DND-41 (cell line): ENCODE measurements at regions not wholly inside any gene's neighbourhood (a gene's known extent, or its start where the extent isn't known, plus 50 kb on each side); places are given as distances from the start of the nearest gene placed in this dataset.
"Not testable (repeated sequence)": the region's sequence is repeated elsewhere in the genome, so short reads cannot be mapped to it uniquely, and the experiment has no call there.

Experiments
- ATAC-seq: fragments of 200-7000 bp; cut with Tn5 transposase; 3 replicates; pipeline ENCODE4 v1.9.1; 2021; ENCODE audit warnings: low read depth; ENCODE audit not compliant: insufficient read depth
- DNase-seq: peaks from one replicate; pipeline ENCODE4 v3.0.0-alpha.2; 2020
- H2AFZ ChIP-seq: 2 replicates; pipeline ENCODE4 v1.6.0; 2012; ENCODE audit warnings: low read depth, low read length
- H3K27ac ChIP-seq: 2 replicates; pipeline ENCODE4 v1.5.1; 2012; ENCODE audit warnings: low read length, inconsistent platforms
- H3K27me3 ChIP-seq: fragments of 200-600 bp; sonication (generic); 2 replicates; pipeline ENCODE4 v1.6.0; 2012; ENCODE audit warnings: low read length, mild to moderate bottlenecking, inconsistent platforms; ENCODE audit not compliant: insufficient read depth, poor library complexity
- H3K36me3 ChIP-seq: 2 replicates; pipeline ENCODE4 v1.5.1; 2012; ENCODE audit warnings: low read length, inconsistent platforms; ENCODE audit not compliant: insufficient read depth
- H3K4me1 ChIP-seq: 2 replicates; pipeline ENCODE4 v1.5.1; 2012; ENCODE audit warnings: mild to moderate bottlenecking, low read length; ENCODE audit not compliant: insufficient read depth
- H3K4me2 ChIP-seq: 2 replicates; pipeline ENCODE4 v1.6.0; 2012; ENCODE audit warnings: mild to moderate bottlenecking, moderate library complexity, low read length, inconsistent platforms; ENCODE audit not compliant: insufficient read depth
- H3K4me3 ChIP-seq, 2 experiments: fragments of 200-600 bp in 1 of 2; shearing (Covaris generic) in 1 of 2; 2 replicates each; pipeline ENCODE4 v1.5.1; 2012 to 2016; ENCODE audit warnings: inconsistent platforms in 2 of 2, low read length in 2 of 2, mild to moderate bottlenecking in 2 of 2, low read depth in 1 of 2, moderate library complexity in 1 of 2
- H3K79me2 ChIP-seq: 2 replicates; pipeline ENCODE4 v1.6.0; 2012; ENCODE audit warnings: low read length, inconsistent platforms; ENCODE audit not compliant: insufficient read depth
- H3K9ac ChIP-seq: 2 replicates; pipeline ENCODE4 v1.6.0; 2012; ENCODE audit warnings: low read depth, mild to moderate bottlenecking, inconsistent platforms, low read length, moderate library complexity
- H3K9me3 ChIP-seq: 2 replicates; pipeline ENCODE4 v1.5.1; 2012; ENCODE audit warnings: low read length, moderate library complexity, mild to moderate bottlenecking, inconsistent platforms; ENCODE audit not compliant: insufficient read depth, severe bottlenecking
- H4K20me1 ChIP-seq: 2 replicates; pipeline ENCODE4 v1.6.0; 2012; ENCODE audit warnings: low read length; ENCODE audit not compliant: insufficient read depth
- EZH2 ChIP-seq: IDR thresholded peaks from 3 replicates; pipeline ENCODE4 v1.6.1; 2012; ENCODE audit warnings: borderline replicate concordance, low read depth, mild to moderate bottlenecking, moderate library complexity, low read length, inconsistent platforms; ENCODE audit not compliant: severe bottlenecking
- TF ChIP-seq, protein P1 (sequence below): IDR thresholded peaks from 2 replicates; pipeline ENCODE4 v1.5.1; 2012; ENCODE audit warnings: borderline replicate concordance, low read length, moderate library complexity, mild to moderate bottlenecking; ENCODE audit not compliant: poor library complexity, severe bottlenecking; ENCODE audit errors: extremely low read depth

DNA sequence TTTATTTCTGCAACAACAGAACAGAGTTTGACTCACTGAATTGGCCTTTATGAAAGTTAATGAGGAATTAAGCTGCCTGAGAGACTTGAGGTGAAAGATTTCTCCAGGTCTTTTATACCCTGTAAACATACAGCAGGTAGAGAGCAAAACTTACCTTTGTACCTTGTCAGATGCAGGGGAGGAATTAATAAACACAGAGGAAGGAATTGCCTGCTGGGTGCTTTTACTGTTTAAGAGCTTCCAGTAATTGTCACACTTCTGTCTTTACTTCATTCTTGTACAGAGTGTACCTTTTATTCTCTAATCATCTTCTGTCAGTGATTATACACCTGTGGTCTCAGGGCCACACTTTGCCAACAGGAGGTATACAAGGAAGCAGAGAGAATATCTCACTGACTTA, 94.0 kb upstream of the GRIN3A start:
- Histone ChIP-seq H3K27me3 (no peaks in the 10 kb centered on the region), H3K79me2 (no peaks in the 10 kb centered on the region), H3K27ac (no peak overlapping the region), H3K4me3 (no peak overlapping the region), H2AFZ (no peak overlapping the region), H3K9me3 (no peaks in the 10 kb centered on the region), H3K4me1 (no peaks in the 10 kb centered on the region), H4K20me1 (no peaks in the 10 kb centered on the region), H3K4me2 (no peak overlapping the region), H3K36me3 (no peaks in the 10 kb centered on the region), H3K9ac (no peak overlapping the region)
- DNase-seq (no peak), ATAC-seq (no peak)
- TF ChIP-seq, protein P1, sequence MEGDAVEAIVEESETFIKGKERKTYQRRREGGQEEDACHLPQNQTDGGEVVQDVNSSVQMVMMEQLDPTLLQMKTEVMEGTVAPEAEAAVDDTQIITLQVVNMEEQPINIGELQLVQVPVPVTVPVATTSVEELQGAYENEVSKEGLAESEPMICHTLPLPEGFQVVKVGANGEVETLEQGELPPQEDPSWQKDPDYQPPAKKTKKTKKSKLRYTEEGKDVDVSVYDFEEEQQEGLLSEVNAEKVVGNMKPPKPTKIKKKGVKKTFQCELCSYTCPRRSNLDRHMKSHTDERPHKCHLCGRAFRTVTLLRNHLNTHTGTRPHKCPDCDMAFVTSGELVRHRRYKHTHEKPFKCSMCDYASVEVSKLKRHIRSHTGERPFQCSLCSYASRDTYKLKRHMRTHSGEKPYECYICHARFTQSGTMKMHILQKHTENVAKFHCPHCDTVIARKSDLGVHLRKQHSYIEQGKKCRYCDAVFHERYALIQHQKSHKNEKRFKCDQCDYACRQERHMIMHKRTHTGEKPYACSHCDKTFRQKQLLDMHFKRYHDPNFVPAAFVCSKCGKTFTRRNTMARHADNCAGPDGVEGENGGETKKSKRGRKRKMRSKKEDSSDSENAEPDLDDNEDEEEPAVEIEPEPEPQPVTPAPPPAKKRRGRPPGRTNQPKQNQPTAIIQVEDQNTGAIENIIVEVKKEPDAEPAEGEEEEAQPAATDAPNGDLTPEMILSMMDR = no peak
- no peak for TF ChIP-seq EZH2

DNA sequence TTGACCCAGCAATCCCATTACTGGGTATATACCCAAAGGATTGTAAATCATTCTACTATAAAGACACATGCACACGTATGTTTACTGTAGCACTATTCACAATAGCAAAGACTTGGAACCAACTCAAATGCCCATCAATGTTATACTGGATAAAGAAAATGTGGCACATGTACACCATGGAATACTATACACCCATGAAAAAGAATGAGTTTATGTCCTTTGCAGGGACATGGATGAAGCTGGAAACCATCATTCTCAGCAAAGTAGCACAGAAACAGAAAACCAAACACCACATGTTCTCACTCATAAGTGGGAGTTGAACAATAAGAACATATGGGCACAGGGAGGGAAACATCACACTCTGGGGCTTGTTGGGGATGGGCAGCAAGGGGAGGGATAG, 83.0 kb upstream of the GRIN3A start:
- H4K20me1 ChIP-seq, DNase-seq, H3K4me1 ChIP-seq, H3K27ac ChIP-seq, H3K4me2 ChIP-seq, H3K79me2 ChIP-seq, H3K9ac ChIP-seq, H3K27me3 ChIP-seq, H3K9me3 ChIP-seq, ATAC-seq, H3K4me3 ChIP-seq, H2AFZ ChIP-seq, H3K36me3 ChIP-seq: not testable (repeated sequence)

- not testable (repeated sequence) for H3K27ac ChIP-seq
Observed at GRCh38 chr9:101820983-101821382, 82.5 kb upstream of the GRIN3A start.

GRCh38 chr9:101814064-101814463, 75.6 kb upstream of the GRIN3A start:
- DNase-seq (no peak), ATAC-seq (no peak)
- H3K4me3 ChIP-seq = no peak overlapping the region
- H4K20me1 ChIP-seq = no peaks in the 10 kb centered on the region
- H3K27me3 ChIP-seq = no peaks in the 10 kb centered on the region
- H3K27ac ChIP-seq = no peak overlapping the region
- no peaks in the 10 kb centered on the region for H3K9me3 ChIP-seq
- no peak for TF ChIP-seq EZH2
- TF ChIP-seq, protein P1 = no peak
- no peaks in the 10 kb centered on the region for H3K36me3 ChIP-seq
- no peaks in the 10 kb centered on the region for H3K4me1 ChIP-seq
- H2AFZ ChIP-seq = no peak overlapping the region
- H3K79me2 ChIP-seq = no peaks in the 10 kb centered on the region
- H3K4me2 ChIP-seq = no peak overlapping the region
- no peak overlapping the region for H3K9ac ChIP-seq

More at GRCh38 chr9:101820983-101821382, 82.5 kb upstream of the GRIN3A start:
- H3K4me3 ChIP-seq, ATAC-seq, H2AFZ ChIP-seq, DNase-seq, H3K79me2 ChIP-seq, H4K20me1 ChIP-seq, H3K4me2 ChIP-seq, H3K36me3 ChIP-seq, H3K27me3 ChIP-seq, H3K4me1 ChIP-seq, H3K9me3 ChIP-seq, H3K9ac ChIP-seq: not testable (repeated sequence)

DNA sequence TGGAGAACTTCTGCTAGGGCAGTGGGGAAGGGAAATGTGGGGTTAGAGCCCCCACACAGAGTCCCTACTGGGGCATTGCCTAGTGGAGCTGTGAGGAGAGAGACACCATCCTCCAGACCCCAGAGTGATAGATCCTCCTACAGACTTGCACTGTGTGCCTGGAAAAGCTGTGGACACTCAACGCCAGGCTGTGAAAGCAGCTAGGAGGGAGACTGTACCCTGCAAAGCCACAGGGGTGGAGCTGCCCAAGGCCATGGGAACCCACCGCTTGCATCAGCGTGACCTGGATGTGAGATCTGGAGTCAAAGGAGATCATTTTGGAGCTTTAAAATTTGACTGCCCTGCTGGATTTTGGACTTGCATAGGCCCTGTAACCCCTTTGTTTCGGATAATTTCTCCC, 69.4 kb upstream of the GRIN3A start:
- H3K4me3 ChIP-seq, H3K79me2 ChIP-seq, H3K36me3 ChIP-seq, H3K9ac ChIP-seq, H2AFZ ChIP-seq, H3K27ac ChIP-seq, H3K4me2 ChIP-seq, H3K9me3 ChIP-seq, DNase-seq, ATAC-seq, H3K4me1 ChIP-seq, H4K20me1 ChIP-seq, H3K27me3 ChIP-seq: not testable (repeated sequence)
